ENCODE measurements at regions not wholly inside any gene's neighbourhood (a gene's known extent, or its start where the extent isn't known, plus 50 kb on each side); places are given as distances from the start of the nearest gene placed in this dataset.

GRCh38 chr9:90188656-90189055 is 454.0 kb downstream of the DIRAS2 start (continued):
- TF ChIP-seq, protein P1, sequence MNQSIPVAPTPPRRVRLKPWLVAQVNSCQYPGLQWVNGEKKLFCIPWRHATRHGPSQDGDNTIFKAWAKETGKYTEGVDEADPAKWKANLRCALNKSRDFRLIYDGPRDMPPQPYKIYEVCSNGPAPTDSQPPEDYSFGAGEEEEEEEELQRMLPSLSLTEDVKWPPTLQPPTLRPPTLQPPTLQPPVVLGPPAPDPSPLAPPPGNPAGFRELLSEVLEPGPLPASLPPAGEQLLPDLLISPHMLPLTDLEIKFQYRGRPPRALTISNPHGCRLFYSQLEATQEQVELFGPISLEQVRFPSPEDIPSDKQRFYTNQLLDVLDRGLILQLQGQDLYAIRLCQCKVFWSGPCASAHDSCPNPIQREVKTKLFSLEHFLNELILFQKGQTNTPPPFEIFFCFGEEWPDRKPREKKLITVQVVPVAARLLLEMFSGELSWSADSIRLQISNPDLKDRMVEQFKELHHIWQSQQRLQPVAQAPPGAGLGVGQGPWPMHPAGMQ (IDR thresholded peaks at IDR 0.05; ENCODE audit: borderline replicate concordance): no peak
- no peak for TF ChIP-seq POLR2A (IDR thresholded peaks at IDR 0.05; ENCODE audit: low read depth, low read length)

DNA sequence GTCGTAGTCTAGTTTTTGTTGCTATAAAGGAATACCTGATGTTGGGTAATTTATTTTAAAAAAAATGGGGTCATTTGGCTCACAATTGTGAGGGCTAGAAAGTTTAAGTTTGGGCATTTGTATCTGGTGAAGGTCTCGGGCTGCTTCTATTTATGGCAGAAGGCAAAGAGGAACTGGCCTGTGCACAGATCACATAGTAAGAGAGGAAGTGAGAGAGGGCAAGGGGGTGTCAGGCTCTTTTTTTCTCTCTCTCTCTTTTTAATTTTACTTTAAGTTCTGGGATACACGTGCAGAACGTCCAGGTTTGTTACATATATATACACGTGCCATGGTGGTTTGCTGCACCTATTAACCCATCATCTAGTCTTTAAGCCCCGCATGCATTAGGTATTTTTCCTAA is 453.3 kb downstream of the DIRAS2 start:
- WGBS (ENCODE audit: insufficient coverage, insufficient replicate concordance, low lambda C conversion rate, missing lambda C conversion rate): 14% methylated on average over 6 of the region's 6 CpGs
- Histone ChIP-seq H3K4me3 (peak overlapping the region; percentile 7; the same call in 1 of the 2 replicates), H3K79me2 (ENCODE audit: control insufficient read depth, insufficient read depth, low read length) (no peaks in the 10 kb centered on the region), H3K36me3 (ENCODE audit: control insufficient read depth in 2 of 2, insufficient read depth in 2 of 2, low read length in 1 of 2) (no peaks in the 10 kb centered on the region), H3K9me3 (replicated peaks; ENCODE audit: control insufficient read depth, insufficient read depth, low read length) (no peaks in the 10 kb centered on the region; the same call in 1 of the 3 replicates), H3K27ac (ENCODE audit: control insufficient read depth, insufficient read depth) (no peak overlapping the region), H3K27me3 (replicated peaks in 1 of 2; ENCODE audit: control insufficient read depth in 2 of 2, insufficient read depth in 2 of 2, low read length in 1 of 2) (no peaks in the 10 kb centered on the region), H3K9ac (ENCODE audit: control insufficient read depth, insufficient read depth, low read length) (no peak overlapping the region), H4K20me1 (ENCODE audit: control insufficient read depth, insufficient read depth) (no peaks in the 10 kb centered on the region), H3K4me1 (ENCODE audit: control insufficient read depth, insufficient read depth, low read length) (peaks cover 4% of the 10 kb centered on the region; the same call in 1 of the 2 replicates), H3K4me2 (ENCODE audit: control insufficient read depth, insufficient read depth) (peak overlapping the region; percentile 51), H2AFZ (ENCODE audit: control insufficient read depth, low read depth, low read length) (no peak overlapping the region)
- CTCF ChIA-PET: no interaction called here
- POLR2A ChIA-PET: no interaction called here
- in situ Hi-C loops (cut with MboI): no loop called here
- intact Hi-C loops (cut with micrococcal nuclease; ENCODE audit: unreplicated experiment): no loop called here
- SMC1A ChIA-PET (ENCODE audit: uncharacterized antibody, unreplicated experiment): no interaction called here
- FAIRE-seq (no peak), ATAC-seq (peak; percentile 82), DNase-seq (ENCODE audit: low read depth, low spot score) (peak; percentile 24)
- BruUV-seq (replicated peaks): no TSS peak
- RAD21 ChIA-PET (ENCODE audit: unreplicated experiment): no interaction called here
- TF ChIP-seq FOXK2 (IDR thresholded peaks at IDR 0.05) (no peak), SPI1 (IDR thresholded peaks at IDR 0.05; ENCODE audit: borderline replicate concordance, insufficient read depth, low read depth, low read length) (peak; percentile 97), NFIC (IDR thresholded peaks at IDR 0.05; ENCODE audit: low read depth, low read length) (no peak), RB1 (IDR thresholded peaks at IDR 0.05; ENCODE audit: borderline replicate concordance) (no peak), SIN3A (IDR thresholded peaks at IDR 0.05; ENCODE audit: low read depth, low read length) (no peak), SREBF2 (IDR thresholded peaks at IDR 0.05; ENCODE audit: low read length) (no peak), EP300 (IDR thresholded peaks at IDR 0.05; ENCODE audit: borderline replicate concordance in 1 of 2, control insufficient read depth in 1 of 2, low read depth in 2 of 2, low read length in 2 of 2) (0 out of 4 replicates have a peak, but pooled peaks of 1 of the 2 experiments have one; percentile 27), BHLHE40 (IDR thresholded peaks at IDR 0.05; ENCODE audit: borderline replicate concordance in 1 of 2, low read depth in 2 of 2, low read length in 1 of 2) (peak; percentile 55 to 82), JUND (IDR thresholded peaks at IDR 0.05; ENCODE audit: low read depth, low read length) (no peak), SMC3 (IDR thresholded peaks at IDR 0.05; ENCODE audit: borderline replicate concordance, low read length) (no peak), PAX5 (IDR thresholded peaks at IDR 0.05; ENCODE audit: borderline replicate concordance, low read depth, low read length) (0 out of 2 replicates have a peak, but pooled peaks have one; percentile 30), WRNIP1 (IDR thresholded peaks at IDR 0.05; ENCODE audit: borderline replicate concordance, low read depth, low read length) (no peak), STAT1 (conservative IDR thresholded peaks at IDR 0.05) (no peak), DPF2 (IDR thresholded peaks at IDR 0.05) (peak; percentile 57; the same call in 1 of the 2 replicates), RFX5 (IDR thresholded peaks at IDR 0.05; ENCODE audit: low read depth, low read length) (no peak), MEF2B (IDR thresholded peaks at IDR 0.05; ENCODE audit: partially characterized antibody, poor library complexity, severe bottlenecking) (peak; percentile 75), CREB1 (IDR thresholded peaks at IDR 0.05; ENCODE audit: low read depth) (no peak), SMAD1 (IDR thresholded peaks at IDR 0.05; ENCODE audit: low read depth, partially characterized antibody) (no peak), BCL11A (IDR thresholded peaks at IDR 0.05; ENCODE audit: low read depth, low read length) (peak; percentile 63), ESRRA (IDR thresholded peaks at IDR 0.05; ENCODE audit: low read length) (no peak), HDGF (IDR thresholded peaks at IDR 0.05) (no peak)
- TF ChIP-seq, protein P2, sequence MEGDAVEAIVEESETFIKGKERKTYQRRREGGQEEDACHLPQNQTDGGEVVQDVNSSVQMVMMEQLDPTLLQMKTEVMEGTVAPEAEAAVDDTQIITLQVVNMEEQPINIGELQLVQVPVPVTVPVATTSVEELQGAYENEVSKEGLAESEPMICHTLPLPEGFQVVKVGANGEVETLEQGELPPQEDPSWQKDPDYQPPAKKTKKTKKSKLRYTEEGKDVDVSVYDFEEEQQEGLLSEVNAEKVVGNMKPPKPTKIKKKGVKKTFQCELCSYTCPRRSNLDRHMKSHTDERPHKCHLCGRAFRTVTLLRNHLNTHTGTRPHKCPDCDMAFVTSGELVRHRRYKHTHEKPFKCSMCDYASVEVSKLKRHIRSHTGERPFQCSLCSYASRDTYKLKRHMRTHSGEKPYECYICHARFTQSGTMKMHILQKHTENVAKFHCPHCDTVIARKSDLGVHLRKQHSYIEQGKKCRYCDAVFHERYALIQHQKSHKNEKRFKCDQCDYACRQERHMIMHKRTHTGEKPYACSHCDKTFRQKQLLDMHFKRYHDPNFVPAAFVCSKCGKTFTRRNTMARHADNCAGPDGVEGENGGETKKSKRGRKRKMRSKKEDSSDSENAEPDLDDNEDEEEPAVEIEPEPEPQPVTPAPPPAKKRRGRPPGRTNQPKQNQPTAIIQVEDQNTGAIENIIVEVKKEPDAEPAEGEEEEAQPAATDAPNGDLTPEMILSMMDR (IDR thresholded peaks at IDR 0.05 in 2 of 3, conservative IDR thresholded peaks at IDR 0.05 in 1 of 3; ENCODE audit: control insufficient read depth in 2 of 3, extremely low read depth in 1 of 3, insufficient read depth in 1 of 3, low read depth in 3 of 3, low read length in 3 of 3): no peak
